ENCODE measurements at regions not wholly inside any gene's neighbourhood (a gene's known extent, or its start where the extent isn't known, plus 50 kb on each side); places are given as distances from the start of the nearest gene placed in this dataset.

DNA sequence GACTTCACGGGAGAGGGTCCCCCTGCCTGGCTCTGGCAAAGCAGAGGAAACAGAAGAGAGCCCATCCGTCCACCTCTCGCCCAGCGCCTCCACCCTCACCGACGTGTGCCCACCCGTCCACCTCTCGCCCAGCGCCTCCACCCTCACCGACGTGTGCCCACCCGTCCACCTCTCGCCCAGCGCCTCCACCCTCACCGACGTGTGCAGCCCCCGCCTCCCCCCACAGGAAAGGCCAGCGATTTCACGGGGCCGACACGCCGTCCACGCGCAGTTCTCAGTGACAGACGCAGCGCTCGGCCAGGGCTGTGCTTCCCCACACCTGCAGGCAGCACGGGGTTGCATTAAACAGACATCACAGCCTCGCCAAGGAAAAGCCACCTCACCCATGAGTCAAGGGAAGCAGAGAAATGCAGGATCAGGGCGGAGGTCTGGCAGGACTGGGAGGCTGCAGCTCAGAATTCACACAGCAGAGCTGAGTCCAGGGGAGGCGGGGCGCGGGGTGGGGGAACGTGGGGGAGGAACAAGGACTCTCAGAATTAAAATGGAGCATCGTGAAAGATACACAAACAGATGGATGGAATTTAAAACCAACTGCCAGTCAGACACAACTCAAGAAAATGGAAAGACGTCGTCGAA, 377.7 kb downstream of the BRD1 start:
- no peak for DNase-seq

DNA sequence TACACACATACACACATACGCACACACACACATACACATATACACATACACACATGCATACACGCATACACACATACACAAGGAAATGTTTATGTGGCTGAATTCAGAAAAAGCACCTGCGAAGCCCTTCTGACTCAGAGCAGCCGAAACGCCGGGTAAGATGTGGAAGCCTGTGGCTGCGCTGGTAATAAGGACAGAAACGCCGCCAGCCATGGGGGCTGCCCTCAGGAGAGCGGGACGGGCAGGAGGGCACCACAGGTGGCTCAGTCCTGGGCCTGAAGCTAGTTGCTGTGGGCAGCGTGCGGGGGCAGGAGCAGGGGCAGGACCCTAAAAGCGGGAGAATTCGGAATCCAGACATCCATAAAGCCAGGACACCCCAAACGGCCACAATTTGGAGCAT, 378.3 kb downstream of the BRD1 start:
- no peak for DNase-seq

DNA sequence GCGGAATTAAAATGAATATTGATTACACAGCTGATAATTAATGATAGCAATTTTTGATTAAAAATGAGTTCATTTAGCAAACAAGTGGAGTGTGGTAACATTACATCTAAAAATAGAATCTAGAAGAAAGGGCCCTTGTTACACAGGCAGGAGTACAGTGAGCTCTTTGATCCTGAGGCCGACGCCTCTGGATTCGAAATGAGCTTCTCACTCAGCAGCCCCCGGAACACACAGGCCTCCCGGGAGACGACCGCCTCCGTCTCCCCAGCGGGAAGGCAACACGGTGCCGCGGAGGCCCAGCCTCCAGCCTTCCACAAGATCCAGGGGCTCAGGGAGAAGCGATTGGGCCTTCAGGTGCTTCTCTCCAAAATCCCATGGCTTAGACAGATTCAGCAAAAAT, 379.1 kb downstream of the BRD1 start:
- no peak for DNase-seq

DNA sequence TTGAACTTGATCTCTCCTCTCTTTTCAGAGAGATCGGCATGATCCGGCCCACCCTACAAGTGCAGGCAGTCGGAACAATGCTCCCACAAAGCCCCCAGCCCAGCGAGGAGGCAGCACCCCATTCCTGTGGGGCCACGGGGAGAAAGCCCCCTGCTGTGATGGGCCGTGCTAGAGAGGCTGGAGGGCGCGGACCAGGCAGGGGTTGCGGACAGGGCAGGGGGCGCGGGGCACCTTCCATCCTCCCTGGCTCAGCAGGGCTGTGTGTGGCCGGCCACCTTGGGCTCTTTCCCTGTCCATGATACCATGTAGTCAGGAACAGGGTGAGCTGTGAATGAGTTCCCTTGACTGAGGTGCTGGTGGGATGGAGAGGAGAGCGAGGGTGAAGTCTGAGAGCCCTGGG, 379.8 kb downstream of the BRD1 start:
- DNase-seq = no peak

DNA sequence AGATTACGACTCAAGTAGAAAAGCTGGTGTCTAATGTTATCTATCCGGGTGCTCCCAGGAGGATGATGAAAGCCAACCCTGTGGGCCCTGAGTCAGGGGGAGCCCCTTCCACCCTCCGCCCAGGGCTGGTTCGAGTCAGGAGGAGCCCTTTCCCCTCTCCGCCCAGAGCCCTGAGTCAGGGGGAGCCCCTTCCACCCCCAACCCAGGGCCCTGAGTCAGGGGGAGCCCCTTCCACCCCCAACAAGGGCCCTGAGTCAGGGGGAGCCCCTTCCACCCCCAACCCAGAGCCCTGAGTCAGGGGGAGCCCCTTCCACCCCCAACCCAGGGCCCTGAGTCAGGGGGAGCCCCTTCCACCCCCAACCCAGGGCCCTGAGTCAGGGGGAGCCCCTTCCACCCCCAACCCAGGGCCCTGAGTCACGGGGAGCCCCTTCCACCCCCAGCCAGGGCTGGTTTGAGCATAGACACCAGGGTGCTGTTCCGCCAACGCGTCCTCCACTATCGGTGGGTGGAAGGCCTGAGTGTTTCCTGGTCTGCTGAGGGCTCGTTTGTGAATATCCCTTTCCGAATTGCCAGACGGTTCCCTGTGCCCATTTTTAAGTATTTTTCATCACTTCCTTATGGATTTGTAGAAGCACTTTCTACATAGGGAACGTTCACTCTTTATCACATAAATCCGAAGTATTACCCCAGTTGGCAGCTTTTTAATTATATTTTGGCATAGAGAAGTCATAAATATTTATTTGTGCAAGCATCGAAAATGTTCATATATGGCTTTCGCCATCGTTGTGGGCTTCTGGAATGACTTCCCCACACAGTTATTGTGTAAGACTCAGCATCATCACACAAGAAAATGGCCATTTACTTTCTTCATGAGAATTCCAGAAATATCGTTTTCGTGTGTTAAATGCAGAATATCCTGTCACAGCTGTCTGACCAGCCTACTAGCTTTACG, 380.6 kb downstream of the BRD1 start:
- no peak for DNase-seq

DNA sequence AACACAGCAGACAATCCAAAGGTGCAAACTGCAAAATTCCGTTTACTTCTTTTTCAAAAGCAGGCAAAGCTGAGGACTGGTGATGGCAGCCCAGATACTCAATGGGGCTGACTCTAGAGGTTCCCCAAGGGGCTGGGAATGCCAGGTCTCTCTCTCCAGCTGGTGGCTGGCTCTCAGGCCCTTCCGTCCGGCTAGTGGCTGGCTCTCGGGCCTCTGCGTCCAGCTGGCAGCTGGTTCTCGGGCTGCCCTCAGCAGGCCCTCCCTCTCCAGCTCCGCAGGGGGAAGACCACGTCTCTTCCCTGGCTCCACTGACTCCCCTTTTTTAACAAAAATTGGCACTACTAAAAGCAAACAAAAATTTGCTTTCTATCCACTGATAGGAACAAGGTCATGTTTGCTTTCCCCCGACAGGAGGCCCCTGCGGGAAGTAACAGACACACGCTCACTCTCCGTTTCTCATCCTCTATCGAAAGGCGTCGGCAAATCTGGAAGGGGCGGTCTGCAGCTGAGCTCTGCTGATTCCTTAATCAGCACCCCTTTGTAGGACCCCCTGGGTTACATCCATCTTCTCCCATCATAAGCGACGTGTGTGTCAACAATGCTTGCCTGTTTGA, 381.4 kb downstream of the BRD1 start:
- no peak for DNase-seq

DNA sequence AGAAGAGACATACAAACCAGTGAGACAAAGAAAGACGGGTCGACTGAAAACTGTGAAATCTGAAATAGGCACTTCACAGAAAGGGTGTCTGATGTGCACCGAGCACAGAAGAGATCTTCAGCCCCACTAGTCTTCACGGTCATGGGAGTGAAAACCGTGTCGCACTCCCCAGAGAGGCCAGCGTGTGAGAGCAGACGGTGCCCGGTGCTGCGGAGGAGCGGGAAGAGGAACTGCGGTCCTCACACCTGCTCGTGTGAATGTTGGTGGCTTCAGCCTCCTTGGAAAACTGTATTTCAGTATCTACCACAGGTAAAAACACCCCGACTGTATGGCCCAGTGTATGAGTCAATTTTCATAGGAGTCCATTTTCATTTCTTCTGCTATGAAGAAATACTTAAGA, 382.9 kb downstream of the BRD1 start:
- no peak for DNase-seq

DNA sequence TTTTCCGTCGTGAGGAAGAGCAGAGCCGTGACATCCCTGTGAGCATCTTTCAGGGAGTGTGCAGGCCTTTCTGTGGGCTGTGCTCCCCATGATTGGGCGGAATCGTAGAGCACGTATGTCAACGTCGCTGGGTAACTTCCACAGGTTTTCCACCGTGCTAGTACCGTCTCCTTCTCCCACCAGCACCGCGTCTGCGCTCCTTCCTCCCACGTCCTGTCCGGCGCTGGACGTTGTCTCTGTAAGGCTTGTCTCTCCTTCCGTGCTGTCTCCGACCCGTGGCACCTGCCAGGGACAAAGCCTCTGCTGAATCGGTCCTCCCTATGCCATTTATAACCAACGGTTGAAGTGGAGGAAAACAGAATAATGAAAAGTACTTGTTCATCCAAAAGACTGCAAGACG, 386.7 kb downstream of the BRD1 start:
- DNase-seq = no peak

DNA sequence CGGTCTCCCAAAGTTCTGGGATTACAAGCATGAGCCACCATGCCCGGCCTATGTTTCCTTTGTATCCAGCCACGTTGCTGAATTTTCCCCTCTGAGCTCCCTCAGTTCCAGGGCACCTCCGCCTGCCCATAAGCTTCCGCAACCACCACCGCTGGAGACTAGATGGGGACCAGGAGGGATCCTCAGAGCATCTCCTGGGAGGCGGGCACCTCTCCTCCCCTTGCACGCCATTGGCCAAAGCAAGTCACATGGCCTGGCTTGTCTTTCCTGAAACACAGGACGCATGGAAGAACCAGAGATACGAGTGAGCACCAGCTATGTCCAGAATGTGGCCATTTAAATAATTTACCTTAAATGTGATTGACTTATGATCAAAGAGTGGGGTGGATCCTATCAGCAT, 388.3 kb downstream of the BRD1 start:
- no peak for DNase-seq

DNA sequence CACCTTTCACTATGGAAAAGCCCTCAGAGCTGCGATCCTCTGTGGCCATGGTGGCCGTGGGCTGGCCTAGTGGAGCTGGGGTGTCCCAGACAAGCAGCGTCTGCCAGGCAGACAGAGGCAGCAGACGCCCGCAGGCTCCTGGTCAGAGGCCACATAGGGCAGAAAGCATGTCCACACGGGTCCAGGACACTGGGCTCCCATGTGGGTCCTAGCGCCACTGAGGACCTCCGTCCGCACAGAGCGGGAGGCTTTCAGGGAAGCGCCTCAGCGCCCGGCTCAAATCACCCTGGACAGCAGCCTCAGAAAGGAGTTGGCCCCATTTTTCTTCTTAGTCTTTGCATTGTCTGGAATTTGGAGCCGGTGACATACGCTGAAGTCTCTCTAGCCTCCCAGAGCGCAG, 389.7 kb downstream of the BRD1 start:
- no peak for DNase-seq

DNA sequence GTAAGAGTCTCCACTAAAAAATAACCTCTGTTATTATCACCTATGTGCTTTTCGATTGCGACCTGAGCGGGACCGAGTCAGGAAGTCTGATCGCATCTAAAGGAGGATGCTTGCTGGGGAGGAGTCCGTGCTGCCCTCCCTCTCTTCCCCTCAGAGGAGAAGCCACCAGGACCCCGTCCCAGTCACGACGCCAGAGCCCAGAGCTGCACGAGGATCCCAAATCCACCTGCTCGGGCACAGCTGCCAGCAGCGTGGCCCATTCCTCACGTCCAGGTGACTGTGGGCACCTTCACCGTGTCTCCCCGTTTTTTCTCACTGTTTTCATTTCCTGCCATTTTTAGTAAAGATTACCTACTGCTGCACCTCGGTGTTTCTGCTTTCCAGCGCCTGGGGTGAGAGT, 390.3 kb downstream of the BRD1 start:
- no peak for DNase-seq

DNA sequence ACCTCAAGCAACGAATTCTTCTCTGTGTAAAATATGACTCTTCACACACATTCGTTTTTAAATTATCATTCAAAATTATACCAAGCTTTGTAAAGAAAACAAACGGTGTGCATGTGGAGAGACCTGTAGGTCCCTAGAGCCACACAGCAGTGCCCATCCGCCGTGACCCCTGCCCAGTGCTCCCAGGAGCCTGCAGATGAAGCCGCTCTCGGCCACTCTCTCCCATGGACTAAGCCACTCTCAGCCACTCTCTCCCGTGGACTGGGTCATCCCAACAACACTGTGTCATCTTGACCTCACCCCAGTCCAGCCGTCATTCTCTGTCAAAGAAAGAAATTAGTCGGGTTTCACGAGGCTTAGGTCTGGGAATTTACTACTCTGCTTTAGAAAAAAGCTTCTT, 391.6 kb downstream of the BRD1 start:
- DNase-seq = no peak

DNA sequence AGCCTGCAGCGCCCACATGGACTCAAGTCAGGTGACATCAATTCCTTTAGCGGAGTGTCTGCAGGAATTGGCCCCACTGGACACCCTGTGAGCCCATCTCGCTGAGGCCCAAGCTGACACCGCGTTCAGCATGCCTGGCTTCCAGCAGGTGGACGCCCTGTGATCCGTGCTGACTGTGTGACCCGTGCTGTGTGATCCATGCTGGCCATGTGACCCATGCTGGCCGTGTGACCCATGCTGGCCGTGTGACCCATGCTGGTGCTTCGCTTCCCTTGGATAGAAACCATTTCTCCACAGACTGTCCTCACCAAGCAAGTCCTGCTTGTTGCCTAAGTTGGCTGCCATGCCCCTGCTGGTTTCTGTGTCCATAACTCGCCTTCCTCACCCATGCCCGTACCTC, 392.1 kb downstream of the BRD1 start:
- DNase-seq = no peak

DNA sequence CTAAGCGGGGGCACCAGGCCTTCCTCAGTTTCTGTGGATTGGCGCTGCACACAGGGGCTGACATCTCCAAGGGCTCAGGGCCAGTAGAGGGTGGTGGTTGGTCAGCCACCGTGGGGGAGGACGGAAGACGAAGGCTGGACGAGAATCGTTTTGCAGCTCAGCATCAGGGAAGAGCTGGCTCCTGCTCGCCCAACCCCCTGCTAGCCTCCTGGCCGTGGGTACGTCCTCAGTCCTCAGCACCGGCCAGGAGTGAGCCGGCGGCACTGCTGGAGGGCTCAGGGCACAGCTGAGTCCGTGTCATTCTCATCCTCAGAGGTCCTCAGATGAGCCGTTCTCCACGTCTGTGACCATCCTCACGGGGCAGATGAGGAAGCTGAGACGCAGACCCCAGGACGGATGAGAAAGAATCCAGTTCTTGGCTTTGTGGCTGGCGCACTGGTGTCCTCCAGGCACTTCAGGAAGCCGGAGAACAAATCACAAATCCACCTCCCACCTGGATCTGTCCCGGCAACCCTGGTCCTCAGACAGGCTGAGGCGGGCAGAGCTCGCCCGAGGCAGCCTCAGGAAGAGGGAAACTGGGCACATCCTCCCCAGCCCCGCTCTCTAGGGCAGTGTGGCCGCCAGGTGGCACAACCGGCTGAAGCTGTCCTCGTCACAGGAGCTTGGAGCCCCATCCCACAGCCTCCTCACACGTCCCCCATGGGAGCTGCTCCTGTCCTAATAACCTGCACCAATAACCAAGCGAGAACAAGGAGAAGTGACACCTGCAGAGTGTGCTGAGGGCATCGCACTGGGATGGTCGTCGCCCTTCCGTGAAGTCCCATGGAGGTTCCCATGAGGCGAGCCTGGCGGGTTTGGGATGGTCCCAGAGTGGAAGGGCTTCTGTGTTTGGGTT, 393.7 kb downstream of the BRD1 start:
- no peak for DNase-seq

DNA sequence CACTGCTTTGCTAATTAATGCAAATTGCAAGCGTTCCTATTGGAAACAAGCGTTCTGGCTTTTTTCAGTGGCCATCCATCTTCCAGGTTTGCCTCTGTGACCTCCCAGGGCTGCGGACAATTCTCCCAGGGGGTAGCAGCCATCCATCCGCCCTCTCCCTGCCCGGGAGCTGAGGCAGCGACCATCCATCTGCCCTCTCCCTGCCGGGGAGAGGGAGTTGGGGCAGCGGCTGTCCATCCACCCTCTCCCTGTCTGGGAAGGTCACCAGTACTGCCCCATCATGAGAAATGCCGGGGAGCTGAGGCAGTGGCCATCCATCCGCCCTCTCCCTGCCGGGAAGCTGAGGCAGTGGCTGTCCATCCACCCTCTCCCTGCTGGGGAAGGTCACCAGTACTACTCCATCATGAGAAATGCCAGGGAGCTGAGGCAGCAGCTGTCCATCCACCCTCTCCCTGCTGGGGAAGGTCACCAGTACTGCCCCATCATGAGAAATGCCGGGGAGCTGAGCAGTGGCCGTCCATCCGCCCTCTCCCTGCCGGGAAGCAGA, 394.7 kb downstream of the BRD1 start:
- no peak for DNase-seq

DNA sequence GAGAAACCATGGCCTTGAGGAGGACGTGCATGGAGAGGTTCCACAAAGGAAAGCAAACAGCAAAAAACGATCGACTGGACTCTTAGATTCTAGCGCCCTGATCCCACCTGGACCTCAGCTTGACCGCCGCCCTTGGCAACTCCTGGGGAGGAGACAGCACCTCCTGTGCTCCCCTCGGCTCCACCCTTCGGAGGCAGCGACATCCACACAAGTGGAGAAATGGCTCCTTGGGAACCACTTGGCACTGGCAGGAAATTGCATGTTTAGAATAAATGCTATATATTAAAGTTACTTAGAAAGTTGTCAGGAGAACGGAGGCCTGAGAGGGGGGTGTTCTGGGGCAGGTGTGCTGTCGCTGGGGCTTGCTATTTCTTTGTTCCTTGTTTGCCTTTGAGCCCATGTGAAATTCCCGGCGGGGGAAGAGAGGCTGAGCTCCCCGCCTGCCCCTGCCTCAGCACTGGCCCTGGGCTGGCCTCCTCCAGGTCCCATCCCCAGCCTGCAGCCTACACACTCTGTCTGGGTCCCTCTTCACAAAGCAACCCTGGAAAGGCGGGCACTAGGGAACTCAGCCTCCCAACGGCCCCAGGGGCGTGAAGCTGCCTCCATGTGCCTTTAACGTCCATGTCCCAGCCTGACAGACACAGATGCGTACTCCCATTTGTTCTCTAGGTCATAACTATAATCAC, 395.3 kb downstream of the BRD1 start:
- DNase-seq = no peak

DNA sequence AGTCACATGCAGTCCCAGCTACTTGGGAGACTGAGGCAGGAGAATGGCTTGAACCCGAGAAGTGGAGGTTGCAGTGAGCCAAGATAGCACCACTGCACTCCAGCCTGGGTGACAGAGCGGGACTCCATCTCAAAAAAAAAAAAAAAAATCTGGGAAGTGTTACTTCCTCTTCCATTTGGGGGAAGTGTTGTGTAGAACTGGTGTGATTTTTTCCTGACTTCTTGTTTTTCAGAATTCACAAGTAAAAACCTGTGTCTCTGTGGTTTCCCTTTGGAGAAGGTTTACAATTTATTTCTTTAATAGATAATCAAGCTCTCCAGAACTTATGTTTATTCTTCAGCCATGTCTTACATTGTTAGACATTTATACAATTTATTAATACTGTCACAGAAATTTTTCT, 396.1 kb downstream of the BRD1 start:
- DNase-seq = no peak

DNA sequence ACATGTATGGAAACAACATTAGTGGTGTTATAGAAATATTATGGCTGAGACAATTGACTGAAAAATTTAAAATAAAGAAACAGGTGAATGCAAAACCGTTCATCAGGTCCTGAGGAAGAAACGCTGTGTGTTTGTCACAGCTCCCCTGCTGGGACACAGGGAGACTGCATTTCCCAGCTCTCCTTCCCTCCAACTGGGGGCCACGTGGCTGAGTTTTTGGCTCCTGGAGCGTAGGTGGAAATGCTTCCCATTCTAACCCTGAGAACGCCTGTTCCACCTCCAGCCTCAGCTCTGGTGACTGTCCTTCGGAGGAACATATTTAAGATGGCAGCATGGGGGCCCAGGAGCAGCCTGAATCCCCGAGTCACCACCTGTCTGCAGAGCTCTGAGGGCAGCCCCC, 398.6 kb downstream of the BRD1 start:
- no peak for DNase-seq

DNA sequence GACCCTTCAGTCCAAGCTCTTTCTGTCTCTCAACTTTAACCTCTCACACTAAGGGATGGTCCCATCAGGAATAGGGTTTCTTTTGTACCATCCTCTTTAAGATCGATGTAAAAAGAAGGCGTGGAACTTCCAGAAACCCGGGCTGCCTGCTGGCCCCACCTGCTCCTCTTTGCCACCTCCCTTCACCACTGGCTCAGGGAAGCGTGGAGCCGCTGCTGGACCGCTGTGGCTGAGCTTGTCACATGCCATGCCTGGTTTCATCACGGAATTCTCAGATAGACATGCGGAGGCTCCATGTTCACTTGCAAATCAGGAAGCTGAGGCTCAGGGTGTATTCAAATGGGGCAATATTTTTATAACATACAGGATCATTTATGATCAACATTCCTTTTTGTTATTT, 399.7 kb downstream of the BRD1 start:
- DNase-seq = no peak

DNA sequence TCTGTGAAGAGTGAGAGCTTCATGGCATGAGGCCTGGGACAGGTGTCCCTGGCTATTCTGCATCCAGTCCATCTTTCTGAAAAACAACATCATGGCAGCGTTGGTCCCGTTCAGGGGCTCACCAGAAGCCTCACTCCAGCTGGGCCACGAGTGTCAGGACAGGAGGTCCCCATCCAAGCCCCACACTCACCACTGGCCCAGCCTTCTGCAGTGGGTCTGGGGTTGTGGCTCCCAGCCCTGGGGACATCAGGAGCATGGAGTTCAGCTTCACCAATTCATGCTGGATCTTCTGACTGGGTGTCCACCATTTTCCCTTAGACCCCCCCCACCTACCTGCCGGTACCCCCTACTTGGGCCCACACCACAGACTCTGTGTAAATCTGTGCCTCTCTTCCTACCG, 400.3 kb downstream of the BRD1 start:
- no peak for DNase-seq

DNA sequence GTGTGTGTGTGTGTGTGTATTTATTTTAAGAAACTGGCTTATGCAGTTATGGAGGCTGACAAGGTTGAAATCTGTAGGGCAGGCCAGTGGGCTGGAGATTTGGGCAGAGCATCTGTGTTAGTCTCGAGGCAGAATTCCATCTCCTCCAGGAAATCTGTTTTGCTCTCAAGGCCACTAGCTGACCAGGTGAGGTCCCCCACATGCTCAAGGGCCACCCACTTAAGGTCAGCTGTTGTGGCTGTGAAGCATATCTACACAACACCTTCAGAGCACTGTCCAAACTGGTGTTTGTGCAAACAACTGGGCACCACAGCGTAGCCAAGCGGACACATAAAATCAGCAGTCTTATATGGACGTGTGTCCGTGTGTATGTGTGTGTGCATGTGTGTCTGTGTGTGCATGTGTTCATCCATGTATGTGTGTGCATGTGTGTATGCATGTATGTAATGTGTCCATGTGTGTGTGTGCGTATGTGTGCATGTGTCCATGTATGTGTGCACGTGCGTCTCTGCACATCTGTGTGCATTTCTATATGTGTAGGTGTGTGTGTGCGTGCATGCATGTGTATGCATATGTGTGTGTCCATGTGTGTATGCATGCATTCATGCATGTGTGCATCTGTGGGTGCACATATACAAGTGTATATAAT, 400.9 kb downstream of the BRD1 start:
- no peak for DNase-seq

DNA sequence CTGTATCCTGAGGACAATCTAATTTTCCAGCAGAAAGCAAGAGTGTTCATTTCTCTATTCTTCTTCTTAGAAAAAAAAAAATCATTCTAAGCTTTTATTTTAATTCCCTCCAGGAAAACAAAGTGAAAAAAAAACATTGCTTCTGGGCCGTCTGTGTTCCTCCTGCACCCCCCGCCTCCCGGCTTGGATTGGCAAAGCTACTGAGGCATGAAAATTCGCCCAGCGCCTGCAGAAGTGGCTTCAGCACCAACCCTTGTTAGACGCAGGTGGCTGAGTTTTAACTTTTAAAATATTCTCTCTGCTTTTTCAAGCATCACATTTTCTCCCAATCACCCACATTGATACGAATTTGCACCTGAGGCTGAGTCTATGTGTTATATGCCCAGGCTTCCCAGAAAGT, 401.6 kb downstream of the BRD1 start:
- DNase-seq = no peak

Measured in NCI-H1930 (cell line).